ENCODE measurements at regions not wholly inside any gene's neighbourhood (a gene's known extent, or its start where the extent isn't known, plus 50 kb on each side); places are given as distances from the start of the nearest gene placed in this dataset.
"Not testable (repeated sequence)": the region's sequence is repeated elsewhere in the genome, so short reads cannot be mapped to it uniquely, and the experiment has no call there.

GRCh38 chr13:82116422-82116989, 1765.8 kb downstream of the SLITRK1 start:
- Mint-ChIP-seq H3K4me3 (no peak overlapping the region), H3K27ac (no peak overlapping the region), H3K27me3 (no peaks in the 10 kb centered on the region), H3K36me3 (no peaks in the 10 kb centered on the region), H3K9me3 (peaks cover 3% of the 10 kb centered on the region), H3K4me1 (no peaks in the 10 kb centered on the region)
- ATAC-seq, result no peak

- H3K9me3 Mint-ChIP-seq, result peaks cover 9% of the 10 kb centered on the region
- H3K27me3 Mint-ChIP-seq, result no peaks in the 10 kb centered on the region
- H3K36me3 Mint-ChIP-seq, result no peaks in the 10 kb centered on the region
- H3K4me1 Mint-ChIP-seq, result no peaks in the 10 kb centered on the region
- no peak overlapping the region for H3K27ac Mint-ChIP-seq
- ATAC-seq, result no peak
- no peak overlapping the region for H3K4me3 Mint-ChIP-seq
Observed at GRCh38 chr13:82115391-82115790, 1766.9 kb downstream of the SLITRK1 start.

GRCh38 chr13:82096256-82096655, 1755.3 kb upstream of the SPRY2 start:
- Mint-ChIP-seq H3K9me3 (peaks cover 3% of the 10 kb centered on the region), H3K4me1 (no peaks in the 10 kb centered on the region), H3K27me3 (no peaks in the 10 kb centered on the region), H3K36me3 (no peaks in the 10 kb centered on the region), H3K4me3 (no peak overlapping the region), H3K27ac (no peak overlapping the region)
- no peak for ATAC-seq

- Mint-ChIP-seq H3K27ac (no peak overlapping the region), H3K36me3 (no peaks in the 10 kb centered on the region), H3K4me3 (no peak overlapping the region), H3K27me3 (no peaks in the 10 kb centered on the region), H3K4me1 (no peaks in the 10 kb centered on the region), H3K9me3 (peaks cover 3% of the 10 kb centered on the region)
- no peak for ATAC-seq
Observed at GRCh38 chr13:82092312-82092711, 1751.4 kb upstream of the SPRY2 start.

- H3K27ac Mint-ChIP-seq, result no peak overlapping the region
- H3K27me3 Mint-ChIP-seq, result no peaks in the 10 kb centered on the region
- ATAC-seq, result no peak
Observed at GRCh38 chr13:82088781-82089180, 1747.9 kb upstream of the SPRY2 start.

GRCh38 chr13:82076496-82076895, 1735.6 kb upstream of the SPRY2 start:
- Mint-ChIP-seq H3K36me3 (no peaks in the 10 kb centered on the region), H3K4me1 (no peaks in the 10 kb centered on the region), H3K27me3 (no peaks in the 10 kb centered on the region), H3K27ac (no peak overlapping the region), H3K9me3 (peaks cover 4% of the 10 kb centered on the region), H3K4me3 (no peak overlapping the region)
- ATAC-seq, result no peak

More at GRCh38 chr13:82088781-82089180, 1747.9 kb upstream of the SPRY2 start:
- no peaks in the 10 kb centered on the region for H3K9me3 Mint-ChIP-seq
- H3K4me1 Mint-ChIP-seq, result no peaks in the 10 kb centered on the region
- no peaks in the 10 kb centered on the region for H3K36me3 Mint-ChIP-seq
- no peak overlapping the region for H3K4me3 Mint-ChIP-seq

- H3K4me3 Mint-ChIP-seq, result no peak overlapping the region
- H3K27ac Mint-ChIP-seq, result no peak overlapping the region
- H3K36me3 Mint-ChIP-seq, result no peaks in the 10 kb centered on the region
- no peaks in the 10 kb centered on the region for H3K4me1 Mint-ChIP-seq
- no peaks in the 10 kb centered on the region for H3K27me3 Mint-ChIP-seq
- no peak for ATAC-seq
- H3K9me3 Mint-ChIP-seq, result peaks cover 10% of the 10 kb centered on the region
Observed at GRCh38 chr13:82070416-82070815, 1729.5 kb upstream of the SPRY2 start.

- no peak overlapping the region for H3K27ac Mint-ChIP-seq
- ATAC-seq, result no peak
- H3K36me3 Mint-ChIP-seq, result no peaks in the 10 kb centered on the region
- H3K4me1 Mint-ChIP-seq, result no peaks in the 10 kb centered on the region
- peaks cover 13% of the 10 kb centered on the region for H3K9me3 Mint-ChIP-seq
- no peak overlapping the region for H3K4me3 Mint-ChIP-seq
- no peaks in the 10 kb centered on the region for H3K27me3 Mint-ChIP-seq
Observed at GRCh38 chr13:82062772-82063171, 1721.8 kb upstream of the SPRY2 start.

GRCh38 chr13:82058364-82058763, 1717.4 kb upstream of the SPRY2 start:
- no peak overlapping the region for H3K4me3 Mint-ChIP-seq

GRCh38 chr13:82045316-82045715, 1704.4 kb upstream of the SPRY2 start:
- not testable (repeated sequence) for H3K9me3 Mint-ChIP-seq, H3K4me1 Mint-ChIP-seq, H3K27me3 Mint-ChIP-seq, H3K4me3 Mint-ChIP-seq, H3K27ac Mint-ChIP-seq, H3K36me3 Mint-ChIP-seq, ATAC-seq

More at GRCh38 chr13:82058364-82058763, 1717.4 kb upstream of the SPRY2 start:
- Mint-ChIP-seq H3K4me1 (no peaks in the 10 kb centered on the region), H3K9me3 (peaks cover 14% of the 10 kb centered on the region), H3K27ac (no peak overlapping the region), H3K27me3 (no peaks in the 10 kb centered on the region), H3K36me3 (no peaks in the 10 kb centered on the region)
- no peak for ATAC-seq

- Mint-ChIP-seq H3K27ac (no peak overlapping the region), H3K36me3 (no peaks in the 10 kb centered on the region), H3K27me3 (no peaks in the 10 kb centered on the region), H3K4me3 (no peak overlapping the region), H3K9me3 (peaks cover 1% of the 10 kb centered on the region), H3K4me1 (no peaks in the 10 kb centered on the region)
- no peak for ATAC-seq
Observed at GRCh38 chr13:82036602-82037001, 1695.7 kb upstream of the SPRY2 start.

- no peak overlapping the region for H3K4me3 Mint-ChIP-seq
- H3K36me3 Mint-ChIP-seq, result no peaks in the 10 kb centered on the region
- H3K27ac Mint-ChIP-seq, result no peak overlapping the region
- no peaks in the 10 kb centered on the region for H3K4me1 Mint-ChIP-seq
- H3K27me3 Mint-ChIP-seq, result no peaks in the 10 kb centered on the region
- no peak for ATAC-seq
- H3K9me3 Mint-ChIP-seq, result peaks cover 2% of the 10 kb centered on the region
Observed at GRCh38 chr13:82011355-82011754, 1670.4 kb upstream of the SPRY2 start.

GRCh38 chr13:82010780-82011179, 1669.9 kb upstream of the SPRY2 start:
- no peak for ATAC-seq

GRCh38 chr13:82002710-82003109, 1661.8 kb upstream of the SPRY2 start:
- H3K4me1 Mint-ChIP-seq, result no peaks in the 10 kb centered on the region
- H3K36me3 Mint-ChIP-seq, result no peaks in the 10 kb centered on the region
- H3K9me3 Mint-ChIP-seq, result no peaks in the 10 kb centered on the region
- no peaks in the 10 kb centered on the region for H3K27me3 Mint-ChIP-seq
- no peak overlapping the region for H3K27ac Mint-ChIP-seq
- no peak overlapping the region for H3K4me3 Mint-ChIP-seq
- ATAC-seq, result no peak

More at GRCh38 chr13:82010780-82011179, 1669.9 kb upstream of the SPRY2 start:
- no peak overlapping the region for H3K27ac Mint-ChIP-seq
- no peak overlapping the region for H3K4me3 Mint-ChIP-seq
- H3K4me1 Mint-ChIP-seq, result no peaks in the 10 kb centered on the region
- no peaks in the 10 kb centered on the region for H3K36me3 Mint-ChIP-seq
- no peaks in the 10 kb centered on the region for H3K27me3 Mint-ChIP-seq
- peaks cover 2% of the 10 kb centered on the region for H3K9me3 Mint-ChIP-seq

- no peaks in the 10 kb centered on the region for H3K4me1 Mint-ChIP-seq
- H3K36me3 Mint-ChIP-seq, result no peaks in the 10 kb centered on the region
- H3K27me3 Mint-ChIP-seq, result no peaks in the 10 kb centered on the region
- no peak overlapping the region for H3K4me3 Mint-ChIP-seq
- ATAC-seq, result no peak
- no peaks in the 10 kb centered on the region for H3K9me3 Mint-ChIP-seq
- H3K27ac Mint-ChIP-seq, result no peak overlapping the region
Observed at GRCh38 chr13:81995316-81995715, 1654.4 kb upstream of the SPRY2 start.

GRCh38 chr13:81990652-81991051, 1649.7 kb upstream of the SPRY2 start:
- no peak for ATAC-seq
- Mint-ChIP-seq H3K4me3 (no peak overlapping the region), H3K9me3 (no peaks in the 10 kb centered on the region), H3K27me3 (no peaks in the 10 kb centered on the region), H3K4me1 (no peaks in the 10 kb centered on the region), H3K36me3 (no peaks in the 10 kb centered on the region), H3K27ac (no peak overlapping the region)

GRCh38 chr13:81988567-81988966, 1647.6 kb upstream of the SPRY2 start:
- Mint-ChIP-seq H3K27ac (no peak overlapping the region), H3K27me3 (no peaks in the 10 kb centered on the region), H3K4me1 (no peaks in the 10 kb centered on the region), H3K9me3 (peaks cover 3% of the 10 kb centered on the region), H3K36me3 (no peaks in the 10 kb centered on the region), H3K4me3 (no peak overlapping the region)
- no peak for ATAC-seq
